Cerebellar cortex (tissue), 1 donor: ENCODE measurements at regions not wholly inside any gene's neighbourhood (a gene's known extent, or its start where the extent isn't known, plus 50 kb on each side); places are given as distances from the start of the nearest gene placed in this dataset.
"Not testable (repeated sequence)": the region's sequence is repeated elsewhere in the genome, so short reads cannot be mapped to it uniquely, and the experiment has no call there.

Experiments used
- DNase-seq: peaks from one replicate; pipeline ENCODE4 v3.0.0-alpha.2; 2015; ENCODE audit warnings: low spot score

DNA sequence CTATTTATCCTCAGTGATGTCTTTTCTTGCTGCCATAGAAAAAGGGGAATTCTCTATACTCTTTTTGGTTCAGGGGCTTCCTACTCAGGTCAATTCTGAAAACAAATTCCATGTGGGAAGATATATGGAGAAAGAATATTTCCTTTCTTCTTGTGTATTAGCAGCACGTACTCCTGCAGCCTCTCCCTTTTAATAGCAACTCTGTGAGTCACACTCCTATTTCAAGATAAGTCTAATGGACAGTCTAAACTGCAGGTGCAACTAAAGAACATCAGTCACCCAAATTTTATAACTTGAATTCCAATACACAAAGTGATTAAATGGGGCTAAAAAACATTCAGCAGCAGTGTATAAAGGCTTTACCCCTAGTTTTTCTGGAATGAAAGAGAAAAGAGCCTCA is 942.2 kb downstream of the CNTNAP5 start:
- DNase-seq: no peak

- DNase-seq: no peak
Observed at GRCh38 chr2:124970030-124970429, 944.9 kb downstream of the CNTNAP5 start.

DNA sequence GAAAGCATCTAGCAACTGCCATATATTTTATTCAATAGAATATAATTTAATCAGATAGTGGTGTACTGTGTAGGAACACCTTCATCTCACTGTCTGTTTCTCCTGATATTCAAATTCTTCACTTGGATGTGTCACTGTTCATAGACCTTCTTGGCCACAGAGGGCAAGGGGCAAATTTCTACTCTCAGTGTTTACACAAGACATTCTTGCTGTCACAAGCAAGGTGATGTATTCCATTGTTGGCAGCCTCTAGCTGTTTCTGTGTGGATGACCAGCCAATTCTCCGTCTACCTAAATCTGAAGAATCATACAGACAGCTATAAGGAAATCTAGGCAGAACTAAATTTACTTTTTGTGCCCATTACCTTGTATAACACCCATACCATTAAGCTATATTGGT is 948.3 kb downstream of the CNTNAP5 start:
- DNase-seq: no peak

GRCh38 chr2:124975224-124975623 is 950.1 kb downstream of the CNTNAP5 start:
- no peak for DNase-seq

GRCh38 chr2:124975648-124976047 is 950.6 kb downstream of the CNTNAP5 start:
- DNase-seq: no peak

DNA sequence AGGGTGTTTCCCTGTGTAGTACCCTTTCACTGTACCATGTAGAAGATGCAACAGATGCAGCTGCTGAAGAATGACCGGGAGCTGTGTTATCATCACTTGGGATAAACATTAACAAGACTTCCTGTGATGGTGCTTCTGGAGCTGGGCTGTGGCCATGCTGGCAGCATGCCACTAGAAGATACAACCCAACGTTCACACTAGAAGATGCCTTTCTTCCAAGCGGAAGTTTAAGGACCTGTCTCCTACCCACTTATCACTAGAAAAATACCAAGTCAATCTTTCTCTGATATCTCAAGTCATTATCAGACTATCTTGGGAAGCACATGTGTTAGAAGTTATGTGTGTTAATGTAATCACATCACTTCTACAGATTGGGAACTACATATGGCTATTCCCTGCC is 953.5 kb downstream of the CNTNAP5 start:
- no peak for DNase-seq

- no peak for DNase-seq
Observed at GRCh38 chr2:124983595-124983994, 958.5 kb downstream of the CNTNAP5 start.

DNA sequence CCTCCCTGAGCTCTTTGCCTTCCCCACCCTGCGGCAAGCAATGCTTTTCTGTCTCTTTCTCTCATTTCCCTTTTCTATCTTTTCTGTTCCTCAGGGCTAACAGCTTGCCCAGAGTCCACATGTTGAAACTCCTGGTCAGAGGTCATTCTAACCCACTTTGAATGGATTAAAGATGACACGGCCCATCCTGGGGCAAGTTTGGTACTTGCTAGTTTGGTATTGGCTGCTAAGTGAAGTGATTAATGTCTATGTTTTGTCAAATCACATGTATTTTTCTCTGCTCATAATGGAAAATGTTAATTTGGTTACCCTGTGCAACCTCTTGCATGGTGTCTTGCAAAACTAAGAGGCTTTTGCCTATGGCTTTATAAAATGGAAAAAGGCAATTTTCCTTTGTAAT is 960.2 kb downstream of the CNTNAP5 start:
- no peak for DNase-seq

DNA sequence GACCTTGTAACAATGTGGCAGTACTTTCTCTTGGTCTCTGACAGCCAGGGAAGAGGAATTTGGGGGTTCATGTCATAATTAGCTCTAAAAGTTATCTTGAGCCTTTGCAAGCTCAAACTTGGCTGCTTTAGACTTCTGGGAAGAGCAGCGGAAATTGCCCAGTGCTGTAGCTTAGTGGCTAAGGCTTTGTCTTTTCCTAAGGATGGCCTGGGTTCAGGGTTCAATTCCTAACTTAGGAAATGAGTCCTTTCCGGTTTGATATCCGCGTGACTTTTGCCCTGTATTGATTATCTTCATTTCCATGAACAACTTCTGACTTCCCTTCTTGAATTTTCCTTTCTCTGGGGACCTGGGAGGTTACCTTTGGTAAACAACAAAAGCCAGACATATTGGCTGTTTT is 961.0 kb downstream of the CNTNAP5 start:
- DNase-seq: no peak

GRCh38 chr2:124986870-124987269 is 961.8 kb downstream of the CNTNAP5 start:
- DNase-seq: not testable (repeated sequence)

DNA sequence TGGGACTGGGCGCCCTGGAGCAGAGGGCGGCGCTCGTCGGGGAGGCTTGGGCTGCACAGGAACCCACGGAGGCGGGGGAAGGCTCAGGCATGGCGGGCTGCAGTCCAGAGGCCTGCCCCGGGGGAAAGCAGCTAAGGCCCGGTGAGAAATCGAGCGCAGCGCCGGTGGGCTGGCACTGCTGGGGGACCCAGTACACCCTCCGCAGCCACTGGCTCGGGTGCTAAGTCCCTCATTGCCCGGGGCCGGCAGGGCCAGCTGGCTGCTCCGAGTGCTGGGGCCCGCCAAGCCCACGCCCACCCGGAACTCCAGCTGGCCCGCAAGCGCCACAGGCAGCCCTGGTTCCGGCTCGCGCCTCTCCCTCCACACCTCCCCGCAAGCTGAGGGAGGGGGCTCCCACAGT is 962.3 kb downstream of the CNTNAP5 start:
- not testable (repeated sequence) for DNase-seq

GRCh38 chr2:124988111-124988510 is 963.0 kb downstream of the CNTNAP5 start:
- DNase-seq: no peak

GRCh38 chr2:124988794-124989193 is 963.7 kb downstream of the CNTNAP5 start:
- no peak for DNase-seq

- DNase-seq: no peak
Observed at GRCh38 chr2:124993809-124994208, 968.7 kb downstream of the CNTNAP5 start.

DNA sequence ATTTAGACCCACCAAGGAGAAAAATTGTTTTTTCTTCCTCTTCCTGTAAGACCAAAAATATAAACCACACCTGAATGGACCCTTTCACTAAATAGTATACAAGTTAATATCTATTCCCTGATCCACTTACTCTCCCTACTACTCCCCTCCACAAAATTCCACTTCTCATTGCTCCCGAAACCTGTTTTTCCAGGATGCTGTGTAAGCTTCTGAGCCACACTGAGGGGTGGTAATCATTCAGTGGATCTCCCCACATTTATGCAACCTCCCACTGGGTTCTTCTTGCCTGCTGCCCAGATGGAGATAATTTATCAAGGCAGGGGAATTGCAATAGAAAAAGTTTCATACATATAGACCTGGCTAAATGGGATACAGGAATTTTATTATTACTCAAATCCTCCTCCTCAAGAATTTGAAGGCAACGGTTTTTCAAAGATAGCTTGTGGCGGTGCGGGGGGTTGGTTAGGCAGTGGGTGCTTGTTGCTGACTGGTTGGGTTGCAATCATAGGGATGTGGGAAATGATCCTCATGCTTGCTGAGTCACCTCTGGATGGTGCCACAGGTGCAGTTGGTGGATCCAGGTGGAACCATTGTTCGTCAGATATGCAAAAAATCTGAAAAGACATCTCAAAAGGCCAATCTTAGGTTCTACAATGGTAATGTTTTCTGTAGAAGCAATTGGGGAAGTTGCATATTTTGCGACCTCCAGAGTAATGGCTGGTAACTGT is 970.3 kb downstream of the CNTNAP5 start:
- DNase-seq: no peak

- no peak for DNase-seq
Observed at GRCh38 chr2:124996406-124996805, 971.3 kb downstream of the CNTNAP5 start.

DNA sequence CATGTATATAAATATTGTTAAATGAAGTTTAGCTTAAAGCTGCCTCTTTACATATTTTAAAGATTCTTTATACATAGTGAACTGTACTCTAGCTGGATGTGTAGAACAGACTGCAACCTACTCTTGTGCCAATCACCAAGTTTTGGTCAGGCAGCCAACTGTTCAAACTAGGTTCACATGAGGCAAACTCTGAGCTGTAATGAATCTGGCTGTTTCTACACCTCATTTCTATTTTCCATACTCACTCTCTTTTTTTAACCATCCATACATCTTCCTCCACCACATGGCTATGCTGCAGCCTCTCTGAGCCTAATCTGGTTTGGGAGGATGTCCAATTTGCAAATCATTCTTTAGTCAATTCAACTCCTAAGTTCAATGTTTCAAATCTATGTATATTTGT is 974.8 kb downstream of the CNTNAP5 start:
- no peak for DNase-seq

DNA sequence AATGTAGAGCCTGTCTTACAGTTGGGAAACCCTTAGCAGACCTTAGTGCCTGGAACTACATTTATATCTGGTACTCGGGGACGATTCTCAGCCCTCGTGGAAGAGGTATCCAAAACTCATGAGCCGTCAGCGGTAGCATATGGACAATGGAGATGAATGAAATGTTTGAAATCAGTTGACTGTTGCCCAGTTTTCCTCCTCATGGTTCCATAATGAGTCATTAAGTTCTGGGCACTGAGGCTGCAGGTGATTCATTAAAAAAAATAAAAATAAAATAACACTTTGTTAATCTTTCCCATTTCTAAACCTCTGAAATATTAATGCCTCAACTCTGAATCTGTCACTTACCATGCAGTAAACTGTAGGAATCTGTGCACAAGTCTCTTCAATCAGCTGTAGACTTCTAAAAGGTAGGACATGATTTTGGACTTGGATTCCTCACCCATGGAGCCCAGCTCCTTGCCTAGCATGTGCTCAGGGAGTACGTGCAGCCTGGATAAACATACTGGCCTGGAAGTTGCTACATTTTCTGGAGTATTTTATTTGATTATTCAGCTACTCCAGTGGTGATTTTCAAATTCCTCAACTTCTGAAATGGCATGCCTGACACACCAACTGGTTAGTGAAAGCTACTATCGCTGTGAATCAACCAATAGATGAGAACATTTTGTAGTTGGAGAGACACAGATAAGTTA is 979.2 kb downstream of the CNTNAP5 start:
- no peak for DNase-seq

DNA sequence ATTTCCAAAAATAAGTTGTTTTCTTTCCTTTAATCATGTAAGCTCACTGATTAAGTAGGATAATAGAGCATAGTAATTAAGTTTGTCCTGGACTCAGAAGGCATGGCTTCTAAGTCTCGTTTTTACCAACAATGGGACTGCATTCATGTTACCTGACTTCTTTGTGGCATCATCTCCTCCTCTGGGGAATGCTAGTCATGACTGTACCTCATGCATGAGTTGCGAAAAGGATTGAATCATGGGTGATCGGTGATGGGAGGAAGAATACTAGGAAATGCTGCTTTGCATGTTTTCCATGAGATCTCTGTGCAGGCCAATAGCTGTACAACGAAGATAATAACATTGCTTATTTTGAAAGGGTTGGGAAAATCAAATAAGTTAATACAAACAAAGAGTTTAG is 981.6 kb downstream of the CNTNAP5 start:
- no peak for DNase-seq

- not testable (repeated sequence) for DNase-seq
Observed at GRCh38 chr2:125028721-125029120, 1003.6 kb downstream of the CNTNAP5 start.

DNA sequence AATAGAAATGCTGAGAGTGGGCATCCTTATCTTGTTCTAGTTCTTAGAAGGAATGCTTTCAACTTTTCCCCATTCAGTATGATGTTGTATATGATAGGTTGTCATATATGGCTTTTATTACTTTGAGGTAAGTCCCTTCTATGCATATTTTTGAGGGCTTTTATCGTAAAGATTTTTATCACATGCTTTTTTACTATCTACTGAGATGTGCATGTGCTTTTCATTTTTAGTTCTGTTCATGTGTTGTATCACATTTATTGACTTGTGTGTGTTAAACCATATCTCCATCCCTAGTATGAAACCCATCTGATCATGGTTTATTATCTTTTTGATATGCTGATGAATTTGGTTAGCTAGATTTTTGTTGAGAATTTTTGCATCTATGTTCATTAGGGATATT is 1008.8 kb downstream of the CNTNAP5 start:
- no peak for DNase-seq

GRCh38 chr2:125037135-125037653 is 1012.1 kb downstream of the CNTNAP5 start:
- no peak for DNase-seq

- DNase-seq: no peak
Observed at GRCh38 chr2:125041846-125042245, 1016.8 kb downstream of the CNTNAP5 start.

DNA sequence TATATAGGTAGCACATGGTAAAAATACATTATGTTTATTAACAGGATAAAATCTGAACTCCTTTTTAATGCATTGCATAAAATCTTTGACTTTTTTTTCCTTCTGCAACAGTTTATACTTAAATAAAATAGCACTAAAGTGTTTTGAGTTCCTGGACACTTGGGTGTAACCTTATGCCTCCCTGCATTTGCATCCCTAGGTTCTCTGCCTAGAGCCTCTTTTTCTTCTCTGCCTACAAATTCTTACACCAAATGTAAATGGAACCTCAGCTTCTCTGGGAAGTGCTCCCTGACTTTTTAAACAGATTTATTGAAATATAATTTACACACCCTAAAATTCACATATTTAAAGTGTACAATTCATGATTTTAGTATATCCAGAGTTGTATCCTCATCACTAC is 1017.6 kb downstream of the CNTNAP5 start:
- no peak for DNase-seq
